PFSK-1 (cell line): ENCODE measurements at regions not wholly inside any gene's neighbourhood (a gene's known extent, or its start where the extent isn't known, plus 50 kb on each side); places are given as distances from the start of the nearest gene placed in this dataset.

Source experiments
- FOXP2 ChIP-seq: optimal IDR thresholded peaks from 2 replicates; pipeline ENCODE3; 2011; ENCODE audit warnings: borderline replicate concordance, control low read depth, inconsistent platforms; ENCODE audit not compliant: insufficient read depth; ENCODE audit errors: extremely low read length, extremely low read depth
- POLR2AphosphoS5 ChIP-seq: IDR thresholded peaks from 2 replicates; pipeline ENCODE4 v1.6.1; 2012; ENCODE audit warnings: low read depth, mild to moderate bottlenecking, control low read depth, low read length, moderate library complexity
- REST ChIP-seq, 2 experiments: IDR thresholded peaks; 2 replicates each; pipeline versions ENCODE4 v1.6.1 to v1.8.0; 2011 to 2012; ENCODE audit warnings: low read depth in 2 of 2, low read length in 2 of 2, control low read depth in 1 of 2, inconsistent platforms in 1 of 2, mild to moderate bottlenecking in 1 of 2, moderate library complexity in 1 of 2; ENCODE audit not compliant: insufficient read depth in 1 of 2
- SIN3A ChIP-seq: IDR thresholded peaks from 2 replicates; pipeline ENCODE4 v1.6.1; 2012; ENCODE audit warnings: mild to moderate bottlenecking, low read length, moderate library complexity, borderline replicate concordance; ENCODE audit not compliant: insufficient read depth
- TAF1 ChIP-seq: IDR thresholded peaks from 2 replicates; pipeline ENCODE4 v1.6.1; 2012; ENCODE audit warnings: low read length, control low read depth, borderline replicate concordance; ENCODE audit not compliant: insufficient read depth

- TF ChIP-seq POLR2AphosphoS5 (no peak), TAF1 (no peak), FOXP2 (no peak), SIN3A (no peak), REST (IDR thresholded peaks at IDR 0.05; ENCODE audit: insufficient read depth in 1 of 2, low read depth in 2 of 2, low read length in 2 of 2) (no peak)
Observed at GRCh38 chr12:23376238-23376637, 573.2 kb downstream of the SOX5 start.
